ENCODE measurements at regions not wholly inside any gene's neighbourhood (a gene's known extent, or its start where the extent isn't known, plus 50 kb on each side); places are given as distances from the start of the nearest gene placed in this dataset.

DNA sequence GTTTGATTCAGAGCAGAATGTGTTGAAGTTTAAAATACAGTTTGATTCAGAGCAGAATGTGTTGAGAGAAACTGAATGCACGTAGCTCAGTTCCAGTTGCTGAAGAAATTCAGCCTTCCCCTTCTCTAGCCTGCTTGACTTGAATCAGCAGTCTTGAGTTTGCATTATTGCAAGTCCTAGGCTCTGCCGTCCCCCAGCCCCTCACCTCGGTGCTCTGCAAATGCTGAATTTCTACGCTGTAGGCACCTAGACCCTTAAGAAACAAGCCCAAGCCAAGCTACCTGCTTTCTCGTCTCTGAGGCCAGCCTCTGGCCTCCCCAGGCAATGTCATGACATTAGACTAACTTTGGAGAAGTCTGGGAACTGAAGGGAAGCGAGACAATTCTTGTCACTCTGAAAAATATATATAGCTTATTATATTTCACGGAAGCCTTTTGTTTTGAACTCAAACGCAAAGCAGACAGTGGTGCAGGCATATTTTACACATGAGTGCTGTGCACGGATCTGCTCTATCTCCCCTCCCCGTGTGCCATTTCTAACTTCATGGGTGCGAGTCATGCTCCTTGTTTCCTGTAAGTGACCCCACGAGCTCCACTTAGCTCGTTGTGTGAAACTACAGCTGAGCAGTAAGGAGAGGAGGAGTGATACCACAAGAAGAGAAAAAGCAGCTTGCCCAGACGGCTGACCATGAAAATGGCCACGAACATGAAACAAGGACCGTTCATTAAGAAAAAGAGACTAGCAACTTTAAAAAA lies 71.4 kb upstream of the DUSP22 start:
- ATAC-seq (replicated peaks) = no peak
- Mint-ChIP-seq H3K27ac (peak overlapping the region; percentile 86), H3K9me3 (no peaks in the 10 kb centered on the region), H3K4me3 (peak overlapping the region; percentile 75), H3K27me3 (no peaks in the 10 kb centered on the region), H3K36me3 (ENCODE audit: low read depth) (peaks cover 5% of the 10 kb centered on the region), H3K4me1 (peaks cover 56% of the 10 kb centered on the region)

GRCh38 chr6:221531-222349 lies 70.5 kb upstream of the DUSP22 start:
- no peaks in the 10 kb centered on the region for H3K9me3 Mint-ChIP-seq
- peaks cover 5% of the 10 kb centered on the region for H3K36me3 Mint-ChIP-seq (ENCODE audit: low read depth)
- peaks cover 59% of the 10 kb centered on the region for H3K4me1 Mint-ChIP-seq
- no peaks in the 10 kb centered on the region for H3K27me3 Mint-ChIP-seq
- no peak for ATAC-seq (replicated peaks)
- H3K27ac Mint-ChIP-seq = peak overlapping the region; percentile 86
- peak overlapping the region; percentile 75 for H3K4me3 Mint-ChIP-seq

GRCh38 chr6:222468-222867 lies 69.8 kb upstream of the DUSP22 start:
- Mint-ChIP-seq H3K27ac (peak overlapping the region; percentile 86), H3K27me3 (no peaks in the 10 kb centered on the region), H3K9me3 (no peaks in the 10 kb centered on the region), H3K4me1 (peaks cover 58% of the 10 kb centered on the region), H3K4me3 (peak overlapping the region; percentile 75), H3K36me3 (ENCODE audit: low read depth) (peaks cover 5% of the 10 kb centered on the region)
- no peak for ATAC-seq (replicated peaks)

DNA sequence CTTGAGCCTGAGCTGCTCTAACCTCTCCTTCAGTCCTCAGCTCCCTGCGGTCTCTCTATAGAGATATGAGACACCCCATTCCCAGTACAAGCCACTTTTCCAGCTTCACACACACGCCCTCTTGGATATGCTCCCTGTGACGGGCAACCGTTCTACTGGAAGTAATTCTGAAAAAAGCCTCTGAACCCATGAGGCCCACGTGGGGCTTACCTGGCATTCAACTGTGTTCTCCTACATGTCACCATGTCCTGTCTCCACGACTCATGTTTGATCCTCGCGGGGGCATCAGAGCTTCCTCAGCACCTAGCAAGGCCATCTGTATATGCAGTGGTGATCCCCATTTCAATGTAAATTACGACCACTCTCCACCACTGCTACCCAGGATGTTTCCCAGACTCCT lies 69.2 kb upstream of the DUSP22 start:
- Mint-ChIP-seq H3K4me1 (peaks cover 58% of the 10 kb centered on the region), H3K4me3 (peak overlapping the region; percentile 70), H3K27me3 (no peaks in the 10 kb centered on the region), H3K9me3 (no peaks in the 10 kb centered on the region), H3K36me3 (ENCODE audit: low read depth) (peaks cover 5% of the 10 kb centered on the region), H3K27ac (peak overlapping the region; percentile 91)
- no peak for ATAC-seq (replicated peaks)

GRCh38 chr6:223763-224162 lies 68.5 kb upstream of the DUSP22 start:
- no peaks in the 10 kb centered on the region for H3K27me3 Mint-ChIP-seq
- peaks cover 5% of the 10 kb centered on the region for H3K36me3 Mint-ChIP-seq (ENCODE audit: low read depth)
- H3K27ac Mint-ChIP-seq = peak overlapping the region; percentile 91
- peak overlapping the region; percentile 70 for H3K4me3 Mint-ChIP-seq
- H3K4me1 Mint-ChIP-seq = peaks cover 58% of the 10 kb centered on the region
- ATAC-seq (replicated peaks) = peak; percentile 34
- H3K9me3 Mint-ChIP-seq = no peaks in the 10 kb centered on the region

- no peaks in the 10 kb centered on the region for H3K27me3 Mint-ChIP-seq
- H3K4me3 Mint-ChIP-seq = peak overlapping the region; percentile 70
- peak overlapping the region; percentile 91 for H3K27ac Mint-ChIP-seq
- no peak for ATAC-seq (replicated peaks)
- H3K36me3 Mint-ChIP-seq (ENCODE audit: low read depth) = peaks cover 5% of the 10 kb centered on the region
- H3K9me3 Mint-ChIP-seq = no peaks in the 10 kb centered on the region
- peaks cover 63% of the 10 kb centered on the region for H3K4me1 Mint-ChIP-seq
These were observed 67.9 kb upstream of the DUSP22 start for GRCh38 chr6:224350-224749.

DNA sequence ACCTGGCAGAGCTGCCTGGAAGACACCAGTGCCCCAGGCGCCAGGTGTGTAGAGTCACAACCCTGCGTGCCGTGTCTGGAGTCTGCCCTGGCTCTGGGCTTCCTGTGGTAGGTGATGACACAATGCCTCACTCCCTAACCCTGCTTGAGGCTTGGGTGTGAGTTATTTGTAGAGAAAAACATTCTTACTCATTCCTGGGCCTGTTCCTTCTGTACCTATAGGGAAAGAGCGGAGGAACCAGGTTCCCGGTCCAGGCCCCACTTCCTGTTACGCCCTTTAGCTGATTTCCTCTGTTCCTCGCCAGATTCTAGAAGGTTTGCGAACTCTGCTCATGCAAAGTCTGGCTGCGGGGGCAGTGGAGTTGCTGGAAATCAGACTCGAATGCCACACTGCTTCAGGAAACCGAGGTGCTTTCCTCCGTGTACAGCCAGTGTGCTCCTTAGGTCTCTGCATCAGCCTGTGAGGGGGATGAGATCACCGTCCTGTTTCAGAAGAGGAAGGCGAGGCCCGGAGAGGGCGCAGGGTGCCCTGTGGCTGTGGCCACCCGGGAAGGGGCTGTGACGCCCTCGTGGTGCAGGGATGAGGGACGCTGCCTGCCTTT lies 67.1 kb upstream of the DUSP22 start:
- no peaks in the 10 kb centered on the region for H3K27me3 Mint-ChIP-seq
- no peaks in the 10 kb centered on the region for H3K9me3 Mint-ChIP-seq
- H3K27ac Mint-ChIP-seq = peak overlapping the region; percentile 91
- peak; percentile 82 for ATAC-seq (replicated peaks)
- peaks cover 5% of the 10 kb centered on the region for H3K36me3 Mint-ChIP-seq (ENCODE audit: low read depth)
- H3K4me1 Mint-ChIP-seq = peaks cover 65% of the 10 kb centered on the region
- H3K4me3 Mint-ChIP-seq = peak overlapping the region; percentile 70

- H3K9me3 Mint-ChIP-seq = no peaks in the 10 kb centered on the region
- peak overlapping the region; percentile 91 for H3K27ac Mint-ChIP-seq
- H3K27me3 Mint-ChIP-seq = no peaks in the 10 kb centered on the region
- peaks cover 62% of the 10 kb centered on the region for H3K4me1 Mint-ChIP-seq
- peaks cover 5% of the 10 kb centered on the region for H3K36me3 Mint-ChIP-seq (ENCODE audit: low read depth)
- H3K4me3 Mint-ChIP-seq = peak overlapping the region; percentile 70
- no peak for ATAC-seq (replicated peaks)
These were observed 66.4 kb upstream of the DUSP22 start for GRCh38 chr6:225907-226306.

GRCh38 chr6:226516-227073 lies 65.7 kb upstream of the DUSP22 start:
- H3K27me3 Mint-ChIP-seq = no peaks in the 10 kb centered on the region
- H3K9me3 Mint-ChIP-seq = no peaks in the 10 kb centered on the region
- ATAC-seq (replicated peaks) = no peak
- peak overlapping the region; percentile 91 for H3K27ac Mint-ChIP-seq
- peak overlapping the region; percentile 70 for H3K4me3 Mint-ChIP-seq
- H3K4me1 Mint-ChIP-seq = peaks cover 55% of the 10 kb centered on the region
- H3K36me3 Mint-ChIP-seq (ENCODE audit: low read depth) = peaks cover 5% of the 10 kb centered on the region

DNA sequence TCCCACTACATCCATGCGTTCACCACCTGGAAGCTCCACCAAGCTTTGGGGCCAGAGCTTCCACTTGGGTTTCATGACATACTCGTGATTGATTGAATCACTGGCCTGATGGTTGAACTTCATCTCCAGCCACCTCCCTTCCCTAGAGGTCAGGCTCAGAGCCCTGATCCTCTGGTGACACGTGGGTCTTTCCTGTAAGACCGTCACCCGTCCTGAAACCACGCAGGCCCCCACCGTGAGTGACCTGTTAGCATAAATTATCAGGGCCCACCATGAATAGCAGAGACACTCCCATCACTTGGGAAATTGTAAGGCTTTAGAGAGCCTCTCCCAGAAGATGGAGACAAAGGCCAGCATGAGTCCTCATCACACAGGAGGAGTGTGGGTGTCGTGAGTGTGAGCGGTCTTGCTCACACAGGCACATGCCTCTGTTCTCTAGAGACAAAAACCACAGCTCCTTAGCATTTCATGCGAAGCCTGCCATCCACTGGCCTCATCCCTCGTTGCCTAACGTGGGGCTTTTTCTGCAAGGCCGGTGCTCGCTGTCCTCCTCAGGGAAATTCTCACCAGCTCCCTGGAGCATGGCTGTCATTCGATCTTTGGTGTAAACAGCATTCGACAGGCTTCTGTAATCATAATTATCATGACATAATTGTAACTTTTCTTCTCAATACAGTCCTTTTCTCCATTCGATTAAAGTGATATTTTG lies 65.1 kb upstream of the DUSP22 start:
- peak overlapping the region; percentile 70 for H3K4me3 Mint-ChIP-seq
- H3K36me3 Mint-ChIP-seq (ENCODE audit: low read depth) = peaks cover 5% of the 10 kb centered on the region
- H3K27ac Mint-ChIP-seq = peak overlapping the region; percentile 17
- no peak for ATAC-seq (replicated peaks)
- no peaks in the 10 kb centered on the region for H3K9me3 Mint-ChIP-seq
- peaks cover 49% of the 10 kb centered on the region for H3K4me1 Mint-ChIP-seq
- H3K27me3 Mint-ChIP-seq = no peaks in the 10 kb centered on the region

GRCh38 chr6:227812-228338 lies 64.4 kb upstream of the DUSP22 start:
- Mint-ChIP-seq H3K4me3 (no peak overlapping the region), H3K4me1 (peaks cover 44% of the 10 kb centered on the region), H3K27ac (no peak overlapping the region), H3K27me3 (no peaks in the 10 kb centered on the region), H3K9me3 (no peaks in the 10 kb centered on the region), H3K36me3 (ENCODE audit: low read depth) (peaks cover 5% of the 10 kb centered on the region)
- ATAC-seq (replicated peaks) = no peak

DNA sequence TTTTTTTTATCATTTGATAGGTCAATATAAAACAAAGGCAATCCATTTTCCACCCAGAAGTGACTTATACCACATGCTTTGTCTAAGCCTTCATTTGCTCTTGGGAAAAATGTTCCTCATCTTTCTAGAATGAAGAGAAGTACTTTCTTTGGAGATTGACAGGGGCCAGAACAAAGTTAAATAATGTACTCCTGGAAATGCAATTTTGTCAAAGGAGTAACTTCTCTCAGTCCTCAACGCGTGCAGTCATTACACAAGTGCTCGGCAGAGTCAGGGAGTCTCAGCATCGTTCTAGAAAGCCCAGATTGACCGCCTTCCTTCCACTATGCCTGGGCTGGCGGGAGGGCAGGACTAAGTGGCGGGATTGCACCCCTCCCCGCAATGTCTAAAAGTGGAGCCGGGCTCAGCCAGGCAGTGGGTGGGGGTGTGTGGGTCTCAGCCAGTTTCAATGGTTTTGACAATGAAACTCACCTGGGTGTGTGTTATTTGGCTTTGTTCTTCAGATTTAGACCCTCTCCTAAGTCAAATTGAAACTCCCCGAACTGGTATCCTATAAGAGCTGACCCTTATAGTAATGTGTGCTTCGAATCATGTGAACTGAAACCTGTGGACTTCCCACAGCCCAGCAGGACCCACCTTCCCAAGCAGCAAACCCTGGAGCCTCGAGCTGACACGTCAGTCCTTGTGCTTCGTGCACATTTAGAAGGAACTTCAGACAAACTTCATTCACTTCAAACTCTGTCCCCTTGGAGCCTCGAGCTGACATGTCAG lies 63.2 kb upstream of the DUSP22 start:
- peaks cover 34% of the 10 kb centered on the region for H3K4me1 Mint-ChIP-seq
- H3K4me3 Mint-ChIP-seq = peak overlapping the region; percentile 41
- ATAC-seq (replicated peaks) = no peak
- no peaks in the 10 kb centered on the region for H3K27me3 Mint-ChIP-seq
- peaks cover 5% of the 10 kb centered on the region for H3K36me3 Mint-ChIP-seq (ENCODE audit: low read depth)
- no peaks in the 10 kb centered on the region for H3K9me3 Mint-ChIP-seq
- no peak overlapping the region for H3K27ac Mint-ChIP-seq

- Mint-ChIP-seq H3K27me3 (no peaks in the 10 kb centered on the region), H3K36me3 (ENCODE audit: low read depth) (no peaks in the 10 kb centered on the region), H3K9me3 (no peaks in the 10 kb centered on the region), H3K4me3 (no peak overlapping the region), H3K4me1 (peaks cover 22% of the 10 kb centered on the region), H3K27ac (no peak overlapping the region)
- ATAC-seq (replicated peaks) = peak; percentile 50
These were observed 60.5 kb upstream of the DUSP22 start for GRCh38 chr6:231779-232178.
